ENCODE measurements at regions not wholly inside any gene's neighbourhood (a gene's known extent, or its start where the extent isn't known, plus 50 kb on each side); places are given as distances from the start of the nearest gene placed in this dataset.

DNA sequence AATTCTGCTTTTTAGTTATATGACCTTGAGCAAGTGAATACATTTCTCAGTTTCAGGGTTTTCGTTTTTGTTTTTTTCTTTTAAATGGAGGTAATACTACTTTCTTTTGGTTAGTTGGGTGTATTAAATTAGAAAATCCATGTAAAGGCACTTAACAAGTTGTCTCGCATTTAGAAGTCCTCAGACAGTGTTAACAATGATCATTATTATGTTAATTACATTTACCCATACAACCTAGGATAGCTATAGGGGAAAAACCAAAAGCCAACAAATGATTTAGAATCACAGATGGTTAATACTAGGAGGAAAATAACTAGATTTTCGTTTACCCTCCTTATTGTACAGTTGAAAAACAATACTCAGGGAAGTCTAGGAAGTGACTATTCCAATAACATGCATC lies 972.2 kb upstream of the WWC1 start:
- TF ChIP-seq SP1 (IDR thresholded peaks at IDR 0.05) (no peak), NR2F2 (IDR thresholded peaks at IDR 0.05) (no peak)
- TF ChIP-seq, protein P1, sequence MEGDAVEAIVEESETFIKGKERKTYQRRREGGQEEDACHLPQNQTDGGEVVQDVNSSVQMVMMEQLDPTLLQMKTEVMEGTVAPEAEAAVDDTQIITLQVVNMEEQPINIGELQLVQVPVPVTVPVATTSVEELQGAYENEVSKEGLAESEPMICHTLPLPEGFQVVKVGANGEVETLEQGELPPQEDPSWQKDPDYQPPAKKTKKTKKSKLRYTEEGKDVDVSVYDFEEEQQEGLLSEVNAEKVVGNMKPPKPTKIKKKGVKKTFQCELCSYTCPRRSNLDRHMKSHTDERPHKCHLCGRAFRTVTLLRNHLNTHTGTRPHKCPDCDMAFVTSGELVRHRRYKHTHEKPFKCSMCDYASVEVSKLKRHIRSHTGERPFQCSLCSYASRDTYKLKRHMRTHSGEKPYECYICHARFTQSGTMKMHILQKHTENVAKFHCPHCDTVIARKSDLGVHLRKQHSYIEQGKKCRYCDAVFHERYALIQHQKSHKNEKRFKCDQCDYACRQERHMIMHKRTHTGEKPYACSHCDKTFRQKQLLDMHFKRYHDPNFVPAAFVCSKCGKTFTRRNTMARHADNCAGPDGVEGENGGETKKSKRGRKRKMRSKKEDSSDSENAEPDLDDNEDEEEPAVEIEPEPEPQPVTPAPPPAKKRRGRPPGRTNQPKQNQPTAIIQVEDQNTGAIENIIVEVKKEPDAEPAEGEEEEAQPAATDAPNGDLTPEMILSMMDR (IDR thresholded peaks at IDR 0.05; ENCODE audit: low read depth, low read length, missing input control) = no peak

Data from liver (tissue), 3 donors.